Rectal smooth muscle tissue (tissue), 1 donor: ENCODE measurements at regions not wholly inside any gene's neighbourhood (a gene's known extent, or its start where the extent isn't known, plus 50 kb on each side); places are given as distances from the start of the nearest gene placed in this dataset.
"Not testable (repeated sequence)": the region's sequence is repeated elsewhere in the genome, so short reads cannot be mapped to it uniquely, and the experiment has no call there.

Experiments
- H3K27ac ChIP-seq: one replicate; pipeline ENCODE4 v1.7.0; 2013; ENCODE audit warnings: low read depth, low read length, inconsistent platforms
- H3K27me3 ChIP-seq: one replicate; pipeline ENCODE4 v1.7.0; 2013; ENCODE audit warnings: low read length; ENCODE audit not compliant: control insufficient read depth, insufficient read depth
- H3K36me3 ChIP-seq: one replicate; pipeline ENCODE4 v1.7.0; 2013; ENCODE audit warnings: low read length; ENCODE audit not compliant: control insufficient read depth, insufficient read depth
- H3K4me1 ChIP-seq: one replicate; pipeline ENCODE4 v1.7.0; 2013; ENCODE audit warnings: low read length; ENCODE audit not compliant: control insufficient read depth, insufficient read depth
- H3K4me3 ChIP-seq: one replicate; pipeline ENCODE4 v1.7.0; 2013; ENCODE audit warnings: low read length
- H3K9ac ChIP-seq: one replicate; pipeline ENCODE4 v1.7.0; 2013; ENCODE audit warnings: low read length

DNA sequence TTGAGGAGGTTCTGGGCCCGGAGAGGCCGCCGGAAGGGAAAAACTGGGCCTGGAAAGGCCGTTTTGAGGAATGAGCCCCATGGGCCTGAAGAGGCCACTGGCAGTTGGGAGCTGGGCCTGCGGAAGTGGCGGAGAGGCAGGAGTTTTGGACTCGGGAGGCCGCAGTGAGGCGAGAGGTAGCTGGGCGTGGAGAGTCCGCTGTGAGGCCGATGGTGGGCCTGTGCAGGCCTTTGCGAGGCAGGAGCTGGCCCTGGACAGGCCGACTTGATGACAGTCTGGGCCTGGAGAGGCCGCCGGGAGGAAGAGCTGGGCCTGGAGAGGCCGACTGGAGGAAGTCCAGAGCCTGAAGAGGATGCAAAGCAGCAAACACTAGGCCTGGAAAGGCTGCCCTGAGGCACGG lies 259.0 kb upstream of the NUPR2 start:
- Histone ChIP-seq H3K27ac (no peak overlapping the region), H3K4me3 (no peak overlapping the region), H3K27me3 (no peaks in the 10 kb centered on the region), H3K36me3 (no peaks in the 10 kb centered on the region), H3K4me1 (no peaks in the 10 kb centered on the region), H3K9ac (no peak overlapping the region)

DNA sequence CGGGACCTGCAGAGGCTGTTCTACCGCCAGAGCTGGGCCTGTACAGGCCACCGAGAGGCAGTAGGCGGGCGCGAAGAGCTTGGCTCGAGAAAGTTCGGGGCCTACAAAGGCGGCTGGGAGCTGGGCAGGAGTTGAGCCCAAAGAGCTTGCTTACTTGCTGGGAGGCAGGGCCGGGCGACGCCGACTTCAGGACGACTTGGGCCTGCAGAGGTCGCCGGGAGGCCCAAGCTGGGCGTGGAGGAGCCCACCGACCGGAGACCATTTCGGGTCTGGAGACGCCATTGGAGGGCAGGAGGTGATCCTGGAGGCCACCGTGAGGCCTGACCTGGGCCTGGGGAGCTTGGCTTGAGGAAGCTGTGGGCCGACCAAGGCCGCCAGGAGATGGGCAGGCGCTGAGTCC lies 258.4 kb upstream of the NUPR2 start:
- not testable (repeated sequence) for H3K27ac ChIP-seq, H3K36me3 ChIP-seq, H3K27me3 ChIP-seq, H3K4me1 ChIP-seq, H3K9ac ChIP-seq, H3K4me3 ChIP-seq

- not testable (repeated sequence) for H3K27ac ChIP-seq, H3K4me3 ChIP-seq, H3K36me3 ChIP-seq, H3K9ac ChIP-seq, H3K27me3 ChIP-seq, H3K4me1 ChIP-seq
Observed at GRCh38 chr7:56373314-56373713, 257.1 kb upstream of the NUPR2 start.

GRCh38 chr7:56371792-56372191 lies 255.6 kb upstream of the NUPR2 start:
- not testable (repeated sequence) for H3K27ac ChIP-seq, H3K9ac ChIP-seq, H3K27me3 ChIP-seq, H3K4me1 ChIP-seq, H3K36me3 ChIP-seq, H3K4me3 ChIP-seq

DNA sequence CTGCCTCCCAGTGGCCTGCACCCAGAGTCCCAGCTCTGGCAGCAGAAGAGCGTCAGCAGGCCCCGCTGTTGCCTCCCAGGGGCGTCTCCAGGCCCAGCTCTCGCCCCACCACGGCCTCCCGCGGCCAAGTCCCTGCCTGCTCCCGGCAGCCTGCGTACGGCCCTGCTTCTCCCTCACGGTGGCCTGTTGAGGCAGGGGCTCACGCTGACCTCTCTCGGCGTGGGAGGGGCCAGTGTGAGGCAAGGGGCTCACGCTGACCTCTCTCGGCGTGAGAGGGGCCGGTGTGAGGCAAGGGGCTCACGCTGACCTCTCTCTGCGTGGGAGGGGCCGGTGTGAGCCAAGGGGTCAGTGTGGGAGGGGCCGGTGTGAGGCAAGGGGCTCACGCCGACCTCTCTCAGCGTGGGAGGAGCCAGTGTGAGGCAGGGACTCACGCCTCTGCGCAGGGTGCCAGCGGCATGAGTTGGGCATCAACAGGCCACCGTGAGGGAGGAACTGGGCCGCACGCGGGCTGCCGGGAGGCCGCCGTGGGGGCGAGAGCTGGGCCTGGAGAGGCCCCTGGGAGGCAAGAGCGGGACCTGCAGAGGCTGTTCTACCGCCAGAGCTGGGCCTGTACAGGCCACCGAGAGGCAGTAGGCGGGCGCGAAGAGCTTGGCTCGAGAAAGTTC lies 254.1 kb upstream of the NUPR2 start:
- H3K27ac ChIP-seq, H3K4me3 ChIP-seq, H3K36me3 ChIP-seq, H3K4me1 ChIP-seq, H3K9ac ChIP-seq, H3K27me3 ChIP-seq: not testable (repeated sequence)

GRCh38 chr7:56367914-56368313 lies 251.7 kb upstream of the NUPR2 start:
- not testable (repeated sequence) for H3K27me3 ChIP-seq, H3K4me1 ChIP-seq, H3K4me3 ChIP-seq, H3K27ac ChIP-seq, H3K9ac ChIP-seq, H3K36me3 ChIP-seq

DNA sequence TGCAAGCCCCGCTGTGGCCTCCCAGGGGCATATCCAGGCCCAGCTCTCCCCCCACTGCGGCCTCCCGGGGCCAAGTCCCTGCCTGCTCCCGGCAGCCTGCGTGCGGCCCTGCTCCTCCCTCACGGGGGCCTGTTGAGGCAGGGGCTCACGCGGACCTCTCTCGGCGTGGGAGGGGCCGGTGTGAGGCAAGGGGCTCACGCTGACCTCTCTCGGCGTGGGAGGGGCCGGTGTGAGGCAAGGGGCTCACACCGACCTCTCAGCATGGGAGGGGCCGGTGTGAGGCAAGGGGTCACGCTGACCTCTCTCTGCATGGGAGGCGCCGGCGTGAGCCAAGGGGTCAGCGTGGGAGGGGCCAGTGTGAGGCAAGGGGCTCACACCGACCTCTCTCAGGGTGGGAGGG lies 251.2 kb upstream of the NUPR2 start:
- H3K27ac ChIP-seq, H3K4me3 ChIP-seq, H3K36me3 ChIP-seq, H3K4me1 ChIP-seq, H3K27me3 ChIP-seq, H3K9ac ChIP-seq: not testable (repeated sequence)

DNA sequence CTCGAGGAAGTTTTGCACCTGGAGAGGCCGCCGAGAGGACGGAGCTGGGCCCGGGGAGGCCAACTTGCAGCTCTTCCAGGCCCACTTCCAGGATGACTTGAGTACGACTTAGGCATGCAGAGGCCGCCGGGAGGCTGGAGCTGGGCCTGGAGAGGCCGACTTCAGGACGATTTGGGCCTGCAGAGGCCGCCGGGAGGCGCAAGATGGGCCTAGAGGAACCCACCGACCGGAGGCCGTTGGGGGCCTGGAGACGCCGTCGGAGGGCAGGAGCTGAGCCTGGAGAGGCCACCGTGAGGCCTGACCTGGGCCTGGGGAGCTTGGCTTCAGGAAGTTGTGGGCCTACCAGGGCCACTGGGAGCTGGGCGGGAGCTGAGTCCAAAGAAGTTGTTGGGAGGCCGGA lies 250.5 kb upstream of the NUPR2 start:
- not testable (repeated sequence) for H3K9ac ChIP-seq, H3K4me1 ChIP-seq

DNA sequence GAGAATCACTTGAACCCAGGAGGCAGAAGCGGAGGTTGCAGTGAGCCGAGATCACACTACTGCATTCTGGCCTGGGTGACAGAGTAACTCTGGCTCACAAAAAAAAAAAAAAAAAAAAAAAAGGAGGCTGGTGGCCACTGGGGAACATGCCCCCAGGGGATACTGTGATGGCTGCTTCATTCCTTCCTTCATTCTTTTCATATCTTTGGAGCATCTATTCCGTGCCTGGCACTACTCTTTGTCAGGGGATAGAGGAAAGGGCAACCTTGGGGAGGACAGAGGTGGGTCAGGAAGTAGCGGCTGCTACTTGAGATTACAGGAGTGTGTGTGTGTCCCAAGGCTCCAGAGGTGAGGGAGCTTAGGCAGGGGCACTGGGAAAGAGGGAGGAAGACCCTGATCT lies 236.4 kb upstream of the NUPR2 start:
- not testable (repeated sequence) for H3K27ac ChIP-seq, H3K36me3 ChIP-seq, H3K4me3 ChIP-seq, H3K4me1 ChIP-seq, H3K9ac ChIP-seq, H3K27me3 ChIP-seq

More for the DNA sequence above, 250.5 kb upstream of the NUPR2 start:
- H3K27ac ChIP-seq, H3K27me3 ChIP-seq, H3K36me3 ChIP-seq, H3K4me3 ChIP-seq: not testable (repeated sequence)

- H3K4me1 ChIP-seq, H3K27me3 ChIP-seq, H3K4me3 ChIP-seq, H3K9ac ChIP-seq, H3K27ac ChIP-seq, H3K36me3 ChIP-seq: not testable (repeated sequence)
Observed at GRCh38 chr7:56351181-56351580, 235.0 kb upstream of the NUPR2 start.

DNA sequence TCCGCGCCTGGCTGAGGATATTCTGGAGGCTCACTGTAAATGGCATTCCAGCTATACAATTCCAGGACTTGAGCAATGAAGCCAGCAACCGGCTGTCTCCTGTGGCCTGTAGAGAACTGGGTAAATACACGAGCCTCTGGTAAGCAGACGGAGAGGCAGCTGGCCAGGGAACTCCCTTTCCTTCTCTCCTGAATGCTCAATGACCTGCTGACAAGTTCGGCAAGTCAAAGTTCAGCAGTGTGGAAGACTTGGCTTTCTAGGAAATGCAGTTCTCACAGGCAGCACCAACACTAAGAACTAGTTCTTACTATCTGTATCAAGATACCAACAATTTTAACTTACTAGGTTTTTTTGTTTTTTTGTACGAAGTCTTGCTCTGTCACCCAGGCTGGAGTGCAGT lies 232.1 kb upstream of the NUPR2 start:
- not testable (repeated sequence) for H3K9ac ChIP-seq, H3K36me3 ChIP-seq, H3K27me3 ChIP-seq, H3K27ac ChIP-seq, H3K4me3 ChIP-seq, H3K4me1 ChIP-seq

- H3K4me1 ChIP-seq, H3K4me3 ChIP-seq, H3K36me3 ChIP-seq, H3K27ac ChIP-seq, H3K9ac ChIP-seq, H3K27me3 ChIP-seq: not testable (repeated sequence)
Observed at GRCh38 chr7:56328327-56328726, 212.1 kb upstream of the NUPR2 start.

DNA sequence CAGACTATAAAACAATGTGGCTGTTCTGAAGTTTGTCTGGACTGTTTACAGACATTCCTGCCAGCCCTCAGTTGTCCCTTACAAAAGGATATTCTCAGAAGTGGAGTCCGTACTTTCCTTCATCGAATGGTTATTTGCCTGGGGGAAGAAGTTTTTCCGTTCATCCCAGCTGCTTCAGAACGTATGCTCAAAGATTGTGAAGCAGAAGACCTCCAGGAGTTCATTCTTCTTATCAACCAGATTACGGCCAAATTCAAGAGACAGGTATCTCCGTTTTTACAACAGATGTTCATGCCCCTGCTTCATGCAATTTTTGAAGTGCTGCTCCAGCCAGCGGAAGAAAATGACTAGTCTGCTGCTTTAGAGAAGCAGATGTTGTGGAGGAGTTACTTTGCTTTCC lies 174.3 kb upstream of the NUPR2 start:
- H3K27me3 ChIP-seq = no peaks in the 10 kb centered on the region
- no peak overlapping the region for H3K9ac ChIP-seq
- H3K4me3 ChIP-seq = no peak overlapping the region
- no peaks in the 10 kb centered on the region for H3K4me1 ChIP-seq
- no peaks in the 10 kb centered on the region for H3K36me3 ChIP-seq
- H3K27ac ChIP-seq = no peak overlapping the region
